Effector memory CD4-positive, alpha-beta T cell (primary cell): ENCODE measurements at regions not wholly inside any gene's neighbourhood (a gene's known extent, or its start where the extent isn't known, plus 50 kb on each side); places are given as distances from the start of the nearest gene placed in this dataset.

Experiments
- DNase-seq, 3 donors: peaks; one replicate each; pipeline ENCODE4 v3.0.0-alpha.2; 2020
- H3K27ac ChIP-seq: 2 replicates; pipeline ENCODE4 v1.7.0; 2013; ENCODE audit warnings: mild to moderate bottlenecking, low read length, moderate library complexity; ENCODE audit not compliant: insufficient read depth, poor library complexity, severe bottlenecking
- H3K27me3 ChIP-seq: replicated peaks from 2 replicates; pipeline ENCODE4 v1.7.0; 2013; ENCODE audit warnings: mild to moderate bottlenecking, low read length; ENCODE audit not compliant: insufficient read depth, control insufficient read depth, poor library complexity, severe bottlenecking
- H3K36me3 ChIP-seq: 2 replicates; pipeline ENCODE4 v1.7.0; 2013; ENCODE audit warnings: mild to moderate bottlenecking, low read length, moderate library complexity; ENCODE audit not compliant: control insufficient read depth, insufficient read depth
- H3K4me1 ChIP-seq: 2 replicates; pipeline ENCODE4 v1.7.0; 2013; ENCODE audit warnings: low read length, mild to moderate bottlenecking; ENCODE audit not compliant: control insufficient read depth, insufficient read depth, poor library complexity, severe bottlenecking
- H3K4me3 ChIP-seq: 2 replicates; pipeline ENCODE4 v1.7.0; 2013; ENCODE audit warnings: low read length, low read depth, mild to moderate bottlenecking; ENCODE audit not compliant: insufficient read depth, poor library complexity, severe bottlenecking
- H3K9me3 ChIP-seq: 2 replicates; pipeline ENCODE4 v1.7.0; 2013; ENCODE audit warnings: mild to moderate bottlenecking, low read length, moderate library complexity; ENCODE audit not compliant: control insufficient read depth

DNA sequence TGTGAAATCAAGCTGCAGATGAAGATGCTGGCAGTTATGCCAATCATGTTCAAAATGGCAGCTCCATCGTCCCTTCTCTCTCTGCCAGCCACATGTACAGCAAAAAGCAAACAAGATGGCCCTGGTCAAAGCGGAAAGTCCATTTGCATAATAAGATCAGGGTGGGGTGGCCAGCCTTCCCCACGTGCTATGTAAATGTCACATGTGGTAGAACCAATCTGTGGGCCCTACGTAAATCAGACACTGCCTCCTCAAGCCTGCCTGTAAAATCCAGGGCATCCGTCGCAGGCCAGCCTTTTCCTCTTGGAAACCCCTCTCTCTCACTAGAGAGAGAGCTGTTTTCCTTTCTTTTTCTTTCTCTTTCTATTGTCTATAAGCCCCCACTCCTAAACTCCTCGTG lies 243.5 kb upstream of the KBTBD8 start:
- Histone ChIP-seq H3K36me3 (no peaks in the 10 kb centered on the region), H3K27ac (no peak overlapping the region), H3K27me3 (no peaks in the 10 kb centered on the region), H3K9me3 (no peaks in the 10 kb centered on the region), H3K4me3 (no peak overlapping the region), H3K4me1 (no peaks in the 10 kb centered on the region)
- DNase-seq = no peak

DNA sequence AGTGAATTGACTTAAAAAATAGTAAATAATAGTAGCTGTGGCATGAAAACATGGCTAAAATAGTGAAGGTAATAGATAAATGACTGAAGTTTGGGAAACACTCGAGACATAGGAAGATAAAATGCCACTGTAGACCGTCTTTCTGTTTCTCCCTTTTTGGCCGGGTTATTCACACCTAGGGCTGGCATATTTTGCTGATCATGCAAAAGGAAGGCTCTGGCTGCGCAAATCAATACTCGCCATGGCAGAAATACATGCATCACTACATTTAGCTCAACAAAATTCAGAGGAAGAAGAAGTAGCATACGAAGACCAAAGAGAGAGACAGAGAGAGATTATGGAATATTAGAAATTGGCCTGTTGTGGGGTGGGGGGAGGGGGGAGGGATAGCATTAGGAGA lies 242.2 kb upstream of the KBTBD8 start:
- Histone ChIP-seq H3K4me3 (no peak overlapping the region), H3K27ac (no peak overlapping the region), H3K9me3 (no peaks in the 10 kb centered on the region), H3K36me3 (no peaks in the 10 kb centered on the region), H3K27me3 (no peaks in the 10 kb centered on the region), H3K4me1 (no peaks in the 10 kb centered on the region)
- DNase-seq = no peak

DNA sequence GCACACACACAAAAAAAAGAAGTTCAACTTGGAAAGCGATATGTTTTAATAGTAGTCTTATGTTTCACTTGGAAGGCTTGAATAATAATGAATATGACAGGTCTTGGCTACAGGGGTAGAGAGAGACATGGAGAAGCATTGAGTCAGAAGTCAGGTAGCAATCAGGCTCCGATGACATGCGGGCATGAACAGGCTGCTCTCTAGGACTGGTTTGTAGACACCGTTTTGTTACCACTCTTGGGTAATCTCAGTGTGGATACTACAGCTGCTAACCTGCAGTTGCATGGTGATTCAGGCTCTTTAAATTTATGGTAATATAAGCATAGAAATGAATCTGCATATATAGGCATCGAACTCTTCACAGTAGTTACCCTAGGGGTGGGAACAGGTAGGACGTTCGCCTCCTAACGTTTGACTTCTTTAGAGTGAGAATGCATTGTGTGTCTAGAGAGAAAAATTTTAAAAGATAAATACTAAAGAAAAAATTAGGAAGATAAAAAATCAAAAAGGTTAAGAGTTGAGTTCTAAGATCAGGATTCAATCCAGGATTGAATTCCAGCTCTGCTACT lies 241.6 kb upstream of the KBTBD8 start:
- no peak for DNase-seq
- Histone ChIP-seq H3K27me3 (no peaks in the 10 kb centered on the region), H3K36me3 (no peaks in the 10 kb centered on the region), H3K9me3 (no peaks in the 10 kb centered on the region), H3K27ac (no peak overlapping the region), H3K4me1 (no peaks in the 10 kb centered on the region), H3K4me3 (no peak overlapping the region)

DNA sequence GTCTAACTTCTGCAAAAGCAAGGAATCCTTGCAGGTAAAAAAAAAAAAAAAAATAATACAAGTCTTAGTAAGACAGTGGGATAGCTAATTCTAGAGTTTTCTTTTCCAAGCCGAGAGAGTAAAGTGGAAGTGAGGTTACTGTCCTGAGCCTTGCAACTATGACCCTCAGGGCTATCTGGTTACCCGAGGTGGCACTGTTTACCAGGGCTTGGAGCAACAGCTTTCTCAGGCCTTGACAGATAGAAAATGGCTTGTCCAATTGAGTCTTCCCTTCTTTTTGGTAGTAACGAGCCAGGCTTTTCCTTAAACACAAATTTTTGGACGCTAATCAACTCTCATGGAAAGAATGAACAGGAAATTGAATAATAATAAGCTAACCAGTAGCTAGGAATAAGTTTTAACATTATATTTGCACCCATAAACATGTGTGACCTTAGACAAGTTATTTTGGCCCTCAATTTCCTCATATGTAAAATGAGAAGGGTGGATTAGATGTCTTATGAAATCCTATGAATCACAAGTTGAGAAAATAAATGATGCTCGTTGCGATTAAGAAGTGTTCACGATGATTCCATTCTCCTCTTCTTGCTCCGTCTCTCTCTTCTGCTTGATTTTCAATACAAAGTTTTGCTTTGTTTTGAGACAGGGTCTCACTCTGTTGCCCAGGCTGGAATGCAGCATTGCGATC lies 236.9 kb upstream of the KBTBD8 start:
- Histone ChIP-seq H3K9me3 (no peaks in the 10 kb centered on the region), H3K4me3 (no peak overlapping the region), H3K36me3 (no peaks in the 10 kb centered on the region), H3K4me1 (no peaks in the 10 kb centered on the region), H3K27ac (no peak overlapping the region), H3K27me3 (no peaks in the 10 kb centered on the region)
- no peak for DNase-seq

DNA sequence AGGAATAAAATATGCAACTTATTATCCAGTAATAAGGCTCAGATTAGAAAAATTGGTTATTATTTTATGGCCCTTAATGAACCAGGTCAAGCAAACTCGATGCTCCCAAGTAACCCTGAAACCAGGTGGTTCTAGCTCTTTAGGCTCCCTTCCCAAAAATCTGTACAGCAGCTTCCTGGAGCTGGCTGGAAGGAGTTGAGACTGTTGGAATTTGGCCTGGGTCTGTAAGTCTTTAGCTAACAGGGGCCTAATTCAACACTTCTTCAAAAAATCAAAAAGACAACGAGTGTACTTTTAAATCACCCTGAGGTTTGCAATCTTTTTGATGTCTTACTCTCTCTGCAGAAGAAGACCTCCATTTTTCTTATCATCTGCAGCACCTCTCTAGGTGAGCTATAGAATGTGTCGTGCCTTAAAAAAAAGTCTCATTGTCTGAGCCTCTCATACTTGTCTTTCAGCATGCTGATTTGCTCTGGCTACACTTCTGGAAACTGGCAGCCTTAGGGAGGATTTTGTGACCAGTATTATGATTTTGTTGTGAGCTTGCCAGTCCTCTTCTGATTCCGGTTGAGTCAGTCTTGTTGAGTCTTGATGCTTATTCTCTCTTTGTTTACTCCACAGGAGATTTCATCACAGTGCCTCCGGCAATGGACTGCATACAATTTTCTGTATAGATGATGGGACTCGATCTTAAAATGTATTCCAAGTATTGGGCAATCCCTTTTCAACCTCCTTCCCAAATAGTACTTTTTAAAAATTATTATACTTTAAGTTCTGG lies 235.0 kb upstream of the KBTBD8 start:
- Histone ChIP-seq H3K4me3 (no peak overlapping the region), H3K4me1 (no peaks in the 10 kb centered on the region), H3K27me3 (no peaks in the 10 kb centered on the region), H3K36me3 (no peaks in the 10 kb centered on the region), H3K9me3 (no peaks in the 10 kb centered on the region), H3K27ac (no peak overlapping the region)
- no peak for DNase-seq

DNA sequence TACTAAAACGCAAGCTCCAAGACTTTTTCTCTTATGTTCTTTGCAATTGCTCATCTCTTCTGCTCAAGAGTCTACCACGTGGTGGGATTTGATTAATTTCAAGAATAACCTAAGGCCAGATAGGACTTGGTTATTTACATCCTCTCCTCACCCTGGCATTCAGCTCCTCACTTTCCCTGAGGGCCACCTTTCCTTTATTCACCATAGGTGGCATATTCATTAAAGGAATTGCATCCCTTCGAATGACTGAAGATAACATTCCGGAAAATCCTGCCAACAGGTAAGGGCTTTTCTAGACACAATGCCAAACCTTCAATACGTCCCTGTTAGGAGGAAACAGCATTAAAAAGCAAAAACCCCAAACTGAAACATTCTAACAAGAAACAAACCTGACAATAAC lies 220.0 kb upstream of the KBTBD8 start:
- no peak for DNase-seq
- H3K4me1 ChIP-seq = no peaks in the 10 kb centered on the region
- no peak overlapping the region for H3K27ac ChIP-seq
- no peak overlapping the region for H3K4me3 ChIP-seq
- no peaks in the 10 kb centered on the region for H3K36me3 ChIP-seq
- no peaks in the 10 kb centered on the region for H3K9me3 ChIP-seq
- H3K27me3 ChIP-seq = no peaks in the 10 kb centered on the region

DNA sequence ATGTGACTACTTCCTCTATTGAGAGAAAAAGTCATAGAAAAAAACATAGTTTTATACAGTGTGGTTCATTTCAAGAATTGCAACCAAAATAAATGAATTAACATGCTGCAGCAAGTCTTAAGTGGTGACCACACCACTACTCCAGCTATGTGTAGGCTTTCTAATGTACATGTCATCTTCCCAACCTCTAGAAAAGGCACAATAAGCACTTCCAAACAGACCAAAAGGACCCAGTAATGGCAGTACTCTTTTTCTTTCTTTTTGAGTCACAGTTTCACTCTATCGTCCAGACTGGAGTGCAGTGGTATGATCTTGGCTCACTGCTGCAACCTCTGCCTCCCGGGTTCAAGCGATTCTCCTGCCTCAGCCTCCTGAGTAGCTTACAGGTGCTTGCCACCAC lies 219.3 kb upstream of the KBTBD8 start:
- H3K4me3 ChIP-seq = no peak overlapping the region
- no peak for DNase-seq
- H3K27me3 ChIP-seq = no peaks in the 10 kb centered on the region
- H3K27ac ChIP-seq = no peak overlapping the region
- no peaks in the 10 kb centered on the region for H3K36me3 ChIP-seq
- H3K9me3 ChIP-seq = no peaks in the 10 kb centered on the region
- no peaks in the 10 kb centered on the region for H3K4me1 ChIP-seq

DNA sequence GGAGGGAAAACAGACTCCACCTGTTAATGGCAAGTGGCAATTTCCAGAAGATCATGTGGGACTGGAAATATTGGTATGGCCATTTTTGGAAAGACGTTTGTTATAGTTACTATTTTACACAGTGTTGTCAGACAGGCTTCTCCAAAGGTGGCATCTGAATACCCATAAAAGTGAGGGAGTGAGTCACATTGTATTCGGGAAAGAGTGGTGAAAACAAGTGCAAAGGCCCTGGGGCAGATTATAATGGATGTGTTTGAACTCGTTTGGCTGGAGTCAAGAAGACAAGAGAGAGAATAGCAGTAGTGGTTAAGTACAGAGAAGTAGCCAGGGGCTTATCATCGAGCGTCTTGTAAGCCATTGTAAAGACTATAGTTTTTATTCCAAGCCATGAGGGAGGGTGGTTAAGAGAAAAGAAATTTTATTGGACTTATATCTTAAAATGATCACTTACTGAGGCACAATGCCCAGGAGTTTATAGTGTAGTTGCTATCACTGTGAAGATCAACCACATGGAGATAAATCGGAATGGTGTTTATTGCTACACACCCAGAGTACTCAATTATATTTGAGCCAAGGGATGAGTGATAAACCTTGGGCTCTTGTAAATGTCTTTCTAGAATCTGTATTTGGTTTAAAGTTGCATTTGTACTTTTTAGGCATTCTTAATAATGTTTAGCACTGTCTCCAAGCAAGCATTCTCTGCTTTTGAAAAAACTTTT lies 212.8 kb upstream of the KBTBD8 start:
- no peaks in the 10 kb centered on the region for H3K36me3 ChIP-seq
- no peak for DNase-seq
- H3K4me1 ChIP-seq = no peaks in the 10 kb centered on the region
- H3K4me3 ChIP-seq = no peak overlapping the region
- H3K9me3 ChIP-seq = no peaks in the 10 kb centered on the region
- no peaks in the 10 kb centered on the region for H3K27me3 ChIP-seq
- no peak overlapping the region for H3K27ac ChIP-seq

DNA sequence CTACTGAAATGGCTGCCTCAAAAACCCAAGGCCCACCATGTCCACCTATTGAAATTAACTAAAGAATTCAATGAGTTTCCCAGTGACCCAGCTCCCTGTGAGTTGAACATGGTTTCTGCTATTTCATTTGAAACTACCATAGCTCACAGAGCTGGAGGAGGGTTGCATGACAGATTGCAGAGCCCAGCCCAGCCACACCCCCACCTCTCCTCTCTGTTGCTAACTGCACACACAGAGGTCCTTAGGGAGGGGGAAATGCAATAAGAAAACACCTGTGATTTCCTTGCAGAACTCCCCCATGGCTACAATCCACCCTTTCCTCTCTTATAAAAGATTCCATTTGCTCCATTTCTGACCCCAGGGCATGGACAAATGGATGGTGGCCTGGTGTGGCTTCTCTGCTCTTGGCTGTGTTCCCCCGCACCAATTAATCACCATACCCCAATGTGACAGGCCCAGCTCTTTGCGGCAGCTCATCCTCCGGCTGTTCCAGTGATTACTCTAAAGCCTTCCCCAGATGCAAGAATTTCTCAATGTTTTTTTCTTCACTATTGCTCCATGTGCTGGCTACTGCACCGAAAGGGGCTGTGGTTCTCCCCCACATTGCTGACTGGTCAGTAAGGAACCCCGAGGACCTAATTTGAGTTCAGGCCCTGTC lies 208.4 kb upstream of the KBTBD8 start:
- H3K27me3 ChIP-seq = no peaks in the 10 kb centered on the region
- H3K4me1 ChIP-seq = no peaks in the 10 kb centered on the region
- no peak overlapping the region for H3K4me3 ChIP-seq
- DNase-seq = no peak
- H3K36me3 ChIP-seq = no peaks in the 10 kb centered on the region
- H3K9me3 ChIP-seq = no peaks in the 10 kb centered on the region
- no peak overlapping the region for H3K27ac ChIP-seq
